GM23338 (cell line): ENCODE measurements at regions not wholly inside any gene's neighbourhood (a gene's known extent, or its start where the extent isn't known, plus 50 kb on each side); places are given as distances from the start of the nearest gene placed in this dataset.

Experiments used
- ATAC-seq: fragments of 200-7000 bp; cut with Tn5 transposase; 3 replicates; pipeline ENCODE4 v1.9.1; 2020
- DNase-seq: peaks from one replicate; pipeline ENCODE4 v3.0.0-alpha.2; 2015; ENCODE audit warnings: low spot score
- H2AFZ ChIP-seq: fragments of 200-600 bp; sonication (generic); 2 replicates; pipeline ENCODE4 v1.8.0; 2016; ENCODE audit warnings: antibody characterized with exemption, mild to moderate bottlenecking, moderate library complexity
- H3F3A ChIP-seq: fragments of 200-600 bp; sonication (generic); replicated peaks from 2 replicates; pipeline ENCODE4 v1.8.0; 2017; ENCODE audit warnings: antibody characterized with exemption, mixed run types, low read depth
- H3K27ac ChIP-seq: fragments of 200-600 bp; sonication (generic); 2 replicates; pipeline ENCODE4 v1.6.1; 2016; ENCODE audit warnings: low read depth
- H3K27me3 ChIP-seq: fragments of 200-600 bp; sonication (generic); 2 replicates; pipeline ENCODE4 v1.8.0; 2016; ENCODE audit warnings: mild to moderate bottlenecking, mixed run types, moderate library complexity; ENCODE audit not compliant: insufficient read depth
- H3K36me3 ChIP-seq: fragments of 200-600 bp; sonication (generic); 2 replicates; pipeline ENCODE4 v1.8.0; 2016; ENCODE audit warnings: mild to moderate bottlenecking; ENCODE audit not compliant: insufficient read depth
- H3K4me1 ChIP-seq: fragments of 200-600 bp; sonication (generic); 2 replicates; pipeline ENCODE4 v1.8.0; 2016; ENCODE audit warnings: mild to moderate bottlenecking, moderate library complexity; ENCODE audit not compliant: insufficient read depth
- H3K4me2 ChIP-seq: fragments of 200-600 bp; sonication (generic); 2 replicates; pipeline ENCODE4 v1.7.1; 2017; ENCODE audit warnings: mixed run types
- H3K4me3 ChIP-seq: fragments of 200-600 bp; sonication (generic); 2 replicates; pipeline ENCODE4 v1.6.1; 2016; ENCODE audit warnings: mixed run types
- H3K79me2 ChIP-seq: fragments of 200-600 bp; sonication (generic); replicated peaks from 2 replicates; pipeline ENCODE4 v1.8.0; 2017; ENCODE audit warnings: mild to moderate bottlenecking; ENCODE audit not compliant: insufficient read depth
- H3K9me2 ChIP-seq: fragments of 200-600 bp; sonication (generic); 2 replicates; pipeline ENCODE4 v1.8.0; 2017; ENCODE audit not compliant: insufficient read depth
- H4K20me1 ChIP-seq: fragments of 200-600 bp; sonication (generic); replicated peaks from 2 replicates; pipeline ENCODE4 v1.8.0; 2017; ENCODE audit warnings: mild to moderate bottlenecking; ENCODE audit not compliant: insufficient read depth
- H3K27ac Mint-ChIP-seq: 2 replicates; pipeline ENCODE4 v1.8.0; 2020; ENCODE audit warnings: inconsistent platforms, mild to moderate bottlenecking, moderate library complexity, mixed read lengths
- H3K27me3 Mint-ChIP-seq: 3 replicates; pipeline ENCODE4 v1.8.0; 2022; ENCODE audit warnings: low read depth, mild to moderate bottlenecking, moderate library complexity, mixed read lengths, inconsistent platforms; ENCODE audit not compliant: insufficient read depth, poor library complexity
- H3K36me3 Mint-ChIP-seq: 3 replicates; pipeline ENCODE4 v1.8.0; 2021; ENCODE audit warnings: low read depth, mild to moderate bottlenecking, inconsistent platforms, moderate library complexity, mixed read lengths
- H3K4me1 Mint-ChIP-seq: 3 replicates; pipeline ENCODE4 v1.8.0; 2020; ENCODE audit warnings: mild to moderate bottlenecking, inconsistent platforms, mixed read lengths
- H3K4me3 Mint-ChIP-seq: 3 replicates; pipeline ENCODE4 v1.8.0; 2021; ENCODE audit warnings: moderate library complexity, mild to moderate bottlenecking, inconsistent platforms, mixed read lengths
- H3K9me3 Mint-ChIP-seq: 3 replicates; pipeline ENCODE4 v1.8.0; 2020; ENCODE audit warnings: moderate library complexity, mild to moderate bottlenecking, inconsistent platforms, mixed read lengths
- CREB1 ChIP-seq: fragments of 250-450 bp; sonication (Bioruptor Pico); IDR thresholded peaks from 2 replicates; pipeline ENCODE4 v1.5.0; 2020; ENCODE audit warnings: low read depth, mild to moderate bottlenecking, moderate library complexity
- CTCF ChIP-seq, 2 experiments: fragments of 200-600 bp in 1 of 2; sonication (generic) in 1 of 2; conservative IDR thresholded peaks; 2 replicates each; pipeline versions ENCODE4 v1.5.1 to v1.6.1; 2016 to 2017; ENCODE audit warnings: antibody characterized with exemption in 2 of 2, low read depth in 2 of 2, mild to moderate bottlenecking in 2 of 2, moderate library complexity in 1 of 2
- ETS1 ChIP-seq: IDR thresholded peaks from 2 replicates; pipeline ENCODE4 v1.6.1; 2016; ENCODE audit warnings: antibody characterized with exemption
- EZH2 ChIP-seq: fragments of 200-600 bp; sonication (generic); IDR thresholded peaks from one replicate; pipeline ENCODE4 v1.8.0; 2017; ENCODE audit warnings: antibody characterized with exemption, mild to moderate bottlenecking, low read depth; ENCODE audit not compliant: unreplicated experiment
- EZH2phosphoT487 ChIP-seq: fragments of 200-600 bp; sonication (generic); IDR thresholded peaks from one replicate; pipeline ENCODE4 v1.8.1; 2018; ENCODE audit warnings: antibody characterized with exemption; ENCODE audit not compliant: unreplicated experiment
- NANOG ChIP-seq: IDR thresholded peaks from 2 replicates; pipeline ENCODE4 v1.6.1; 2016; ENCODE audit warnings: antibody characterized with exemption, borderline replicate concordance
- POLR2AphosphoS5 ChIP-seq: IDR thresholded peaks from 2 replicates; pipeline ENCODE4 v1.6.1; 2016; ENCODE audit warnings: antibody characterized with exemption, low read depth
- REST ChIP-seq: IDR thresholded peaks from one replicate; pipeline ENCODE4 v1.6.1; 2018; ENCODE audit warnings: antibody characterized with exemption; ENCODE audit not compliant: unreplicated experiment
- ZNF114 ChIP-seq: fragments of 250-450 bp; sonication (Bioruptor Pico); IDR thresholded peaks from 2 replicates; pipeline ENCODE4 v1.5.0; 2020; ENCODE audit warnings: mild to moderate bottlenecking, moderate library complexity
- ZNF331 ChIP-seq: fragments of 250-450 bp; sonication (Bioruptor Pico); IDR thresholded peaks from 2 replicates; pipeline ENCODE4 v1.5.0; 2020; ENCODE audit warnings: low read depth, mild to moderate bottlenecking, moderate library complexity
- ZNF462 ChIP-seq: fragments of 250-450 bp; sonication (Bioruptor Pico); IDR thresholded peaks from 2 replicates; pipeline ENCODE4 v1.5.0; 2020; ENCODE audit warnings: mild to moderate bottlenecking, moderate library complexity

- TF ChIP-seq NANOG, result no peak
- TF ChIP-seq POLR2AphosphoS5, result no peak
- TF ChIP-seq ZNF331 (CRISPR knock-in tag), result no peak
- TF ChIP-seq ZNF114, result no peak
- TF ChIP-seq ETS1, result no peak
- TF ChIP-seq REST, result no peak
- no peak for TF ChIP-seq CREB1
- TF ChIP-seq CTCF (conservative IDR thresholded peaks at IDR 0.05; ENCODE audit: low read depth in 2 of 2), result no peak
- TF ChIP-seq ZNF462 (CRISPR knock-in tag), result no peak
- TF ChIP-seq EZH2phosphoT487, result no peak
- no peak for TF ChIP-seq EZH2
- H3K36me3 ChIP-seq, result peaks cover 6% of the 10 kb centered on the region; the same call in 1 of the 2 replicates
- H3K36me3 Mint-ChIP-seq, result peaks cover 13% of the 10 kb centered on the region; the same call in 2 of the 3 replicates
- peaks cover 2% of the 10 kb centered on the region for H3K27me3 Mint-ChIP-seq
- H3K4me3 ChIP-seq, result no peak overlapping the region
- H2AFZ ChIP-seq, result no peak overlapping the region
- no peak overlapping the region for H3K27ac ChIP-seq
- no peak overlapping the region for H3K4me2 ChIP-seq
- no peaks in the 10 kb centered on the region for H3K27me3 ChIP-seq
- no peak for ATAC-seq
- DNase-seq, result no peak
- H4K20me1 ChIP-seq, result no peaks in the 10 kb centered on the region
- H3K79me2 ChIP-seq, result no peaks in the 10 kb centered on the region
- H3K27ac Mint-ChIP-seq, result no peak overlapping the region
- peaks cover 9% of the 10 kb centered on the region for H3K9me2 ChIP-seq
- H3K4me1 ChIP-seq, result no peaks in the 10 kb centered on the region
- H3K4me3 Mint-ChIP-seq, result no peak overlapping the region
- peaks cover 16% of the 10 kb centered on the region for H3K9me3 Mint-ChIP-seq
- no peaks in the 10 kb centered on the region; the same call in 2 of the 3 replicates for H3K4me1 Mint-ChIP-seq
- no peaks in the 10 kb centered on the region for H3F3A ChIP-seq
Observed at GRCh38 chr5:144026286-144026685, 144.2 kb downstream of the YIPF5 start.
